Liver (tissue), 8 donors: ENCODE measurements at regions not wholly inside any gene's neighbourhood (a gene's known extent, or its start where the extent isn't known, plus 50 kb on each side); places are given as distances from the start of the nearest gene placed in this dataset.

ENCODE experiments used
- DNase-seq: peaks from one replicate; pipeline ENCODE4 v3.0.0-alpha.2; 2017; ENCODE audit warnings: low spot score
- H3K27ac ChIP-seq, 2 donors: one replicate each; pipeline ENCODE4 v1.7.0; 2013; ENCODE audit warnings: inconsistent platforms in 2 of 2, low read length in 2 of 2, control low read depth in 1 of 2, low read depth in 1 of 2, mild to moderate bottlenecking in 1 of 2
- H3K27me3 ChIP-seq, 4 donors: one replicate each; pipeline versions ENCODE4 v1.6.1 to v1.7.0; 2013; ENCODE audit warnings: low read length in 3 of 4, inconsistent platforms in 1 of 4, mild to moderate bottlenecking in 1 of 4, moderate library complexity in 1 of 4; ENCODE audit not compliant: control insufficient read depth in 4 of 4, insufficient read depth in 4 of 4
- H3K36me3 ChIP-seq, 4 donors: one replicate each; pipeline versions ENCODE4 v1.6.1 to v1.7.0; 2013; ENCODE audit warnings: low read length in 3 of 4, mild to moderate bottlenecking in 3 of 4, low read depth in 1 of 4, moderate library complexity in 1 of 4; ENCODE audit not compliant: control insufficient read depth in 4 of 4, insufficient read depth in 3 of 4
- H3K4me1 ChIP-seq, 4 donors: one replicate each; pipeline versions ENCODE4 v1.6.1 to v1.7.0; 2013; ENCODE audit warnings: low read length in 3 of 4, mild to moderate bottlenecking in 3 of 4, moderate library complexity in 1 of 4; ENCODE audit not compliant: control insufficient read depth in 4 of 4, insufficient read depth in 4 of 4
- H3K4me3 ChIP-seq, 3 donors: one replicate each; pipeline versions ENCODE4 v1.6.1 to v1.7.0; 2013; ENCODE audit warnings: low read length in 3 of 3, control low read depth in 1 of 3, low read depth in 1 of 3, mild to moderate bottlenecking in 1 of 3
- H3K9ac ChIP-seq, 2 donors: one replicate each; pipeline ENCODE4 v1.7.0; 2013; ENCODE audit warnings: low read length in 2 of 2, mild to moderate bottlenecking in 2 of 2, moderate library complexity in 2 of 2, control low read depth in 1 of 2, low read depth in 1 of 2
- H3K9me3 ChIP-seq, 4 donors: one replicate each; pipeline versions ENCODE4 v1.6.1 to v1.7.0; 2013; ENCODE audit warnings: low read length in 3 of 4; ENCODE audit not compliant: control insufficient read depth in 4 of 4
- ATF3 ChIP-seq: IDR thresholded peaks from 2 replicates; pipeline ENCODE4 v1.6.1; 2016; ENCODE audit warnings: antibody characterized with exemption
- CTCF ChIP-seq: fragments of 150-350 bp; IDR thresholded peaks from 2 replicates; pipeline ENCODE4 v1.5.1; 2017; ENCODE audit warnings: improper control_type of control experiment, low read depth, low read length; ENCODE audit not compliant: missing input control
- EGR1 ChIP-seq, 2 donors: IDR thresholded peaks; 2 replicates each; pipeline ENCODE4 v1.6.1; 2016 to 2018; ENCODE audit warnings: antibody characterized with exemption in 2 of 2, low read depth in 2 of 2
- FOXA1 ChIP-seq: IDR thresholded peaks from 2 replicates; pipeline ENCODE4 v1.6.1; 2016; ENCODE audit warnings: antibody characterized with exemption
- FOXA2 ChIP-seq: IDR thresholded peaks from 2 replicates; pipeline ENCODE4 v1.6.1; 2016; ENCODE audit warnings: antibody characterized with exemption
- HNF4A ChIP-seq, 2 donors: conservative IDR thresholded peaks; 2 replicates each; pipeline ENCODE4 v1.6.1; 2016; ENCODE audit warnings: antibody characterized with exemption in 2 of 2, mild to moderate bottlenecking in 2 of 2
- HNF4G ChIP-seq: IDR thresholded peaks from 2 replicates; pipeline ENCODE4 v1.6.1; 2016; ENCODE audit warnings: antibody characterized with exemption
- JUND ChIP-seq, 2 donors: IDR thresholded peaks; 2 replicates each; pipeline ENCODE4 v1.6.1; 2016; ENCODE audit warnings: antibody characterized with exemption in 2 of 2
- NR2F2 ChIP-seq: IDR thresholded peaks from 2 replicates; pipeline ENCODE4 v1.6.1; 2016; ENCODE audit warnings: antibody characterized with exemption
- RAD21 ChIP-seq, 2 donors: IDR thresholded peaks; 2 replicates each; pipeline ENCODE4 v1.6.1; 2016; ENCODE audit warnings: antibody characterized with exemption in 2 of 2, mild to moderate bottlenecking in 2 of 2
- RXRA ChIP-seq, 2 donors: IDR thresholded peaks; 2 replicates each; pipeline ENCODE4 v1.6.1; 2017 to 2018; ENCODE audit warnings: antibody characterized with exemption in 2 of 2, mild to moderate bottlenecking in 1 of 2
- SP1 ChIP-seq: IDR thresholded peaks from 2 replicates; pipeline ENCODE4 v1.6.1; 2018; ENCODE audit warnings: antibody characterized with exemption, mild to moderate bottlenecking
- TAF1 ChIP-seq: conservative IDR thresholded peaks from 2 replicates; pipeline ENCODE4 v1.6.1; 2016; ENCODE audit warnings: antibody characterized with exemption, mild to moderate bottlenecking
- YY1 ChIP-seq: IDR thresholded peaks from 2 replicates; pipeline ENCODE4 v1.6.1; 2016; ENCODE audit warnings: antibody characterized with exemption, mild to moderate bottlenecking
- WGBS: extraction: QIAGEN DNeasy Blood & Tissue Kit; methylation state at CpG from one replicate; pipeline ENCODE4 v1.1.7; 2013; 5-methylcytosine and 5-hydroxymethylcytosine counted together
- TF ChIP-seq, protein P1 (sequence below): IDR thresholded peaks from 2 replicates; pipeline ENCODE4 v1.6.1; 2016; ENCODE audit warnings: antibody characterized with exemption
- TF ChIP-seq, protein P2 (sequence below): IDR thresholded peaks from 2 replicates; pipeline ENCODE4 v1.6.1; 2016; ENCODE audit warnings: antibody characterized with exemption
- TF ChIP-seq, protein P3 (sequence below): IDR thresholded peaks from 2 replicates; pipeline ENCODE4 v1.6.1; 2016; ENCODE audit warnings: antibody characterized with exemption, mild to moderate bottlenecking
- donor health status: healthy.
- donor health status: healthy.
- donor health status: healthy.
- donor health status: healthy.
- donor health status: healthy.

- no peak for DNase-seq
- Histone ChIP-seq H3K9me3 (no peaks in the 10 kb centered on the region), H3K36me3 (no peaks in the 10 kb centered on the region), H3K27ac (no peak overlapping the region), H3K4me1 (no peaks in the 10 kb centered on the region), H3K4me3 (no peak overlapping the region), H3K9ac (no peak overlapping the region), H3K27me3 (no peaks in the 10 kb centered on the region)
- TF ChIP-seq RAD21 (IDR thresholded peaks at IDR 0.05) (no peak), NR2F2 (no peak), FOXA2 (no peak), YY1 (no peak), TAF1 (no peak), RXRA (IDR thresholded peaks at IDR 0.05) (no peak), HNF4G (no peak), CTCF (no peak), FOXA1 (no peak)
- TF ChIP-seq, protein P1, sequence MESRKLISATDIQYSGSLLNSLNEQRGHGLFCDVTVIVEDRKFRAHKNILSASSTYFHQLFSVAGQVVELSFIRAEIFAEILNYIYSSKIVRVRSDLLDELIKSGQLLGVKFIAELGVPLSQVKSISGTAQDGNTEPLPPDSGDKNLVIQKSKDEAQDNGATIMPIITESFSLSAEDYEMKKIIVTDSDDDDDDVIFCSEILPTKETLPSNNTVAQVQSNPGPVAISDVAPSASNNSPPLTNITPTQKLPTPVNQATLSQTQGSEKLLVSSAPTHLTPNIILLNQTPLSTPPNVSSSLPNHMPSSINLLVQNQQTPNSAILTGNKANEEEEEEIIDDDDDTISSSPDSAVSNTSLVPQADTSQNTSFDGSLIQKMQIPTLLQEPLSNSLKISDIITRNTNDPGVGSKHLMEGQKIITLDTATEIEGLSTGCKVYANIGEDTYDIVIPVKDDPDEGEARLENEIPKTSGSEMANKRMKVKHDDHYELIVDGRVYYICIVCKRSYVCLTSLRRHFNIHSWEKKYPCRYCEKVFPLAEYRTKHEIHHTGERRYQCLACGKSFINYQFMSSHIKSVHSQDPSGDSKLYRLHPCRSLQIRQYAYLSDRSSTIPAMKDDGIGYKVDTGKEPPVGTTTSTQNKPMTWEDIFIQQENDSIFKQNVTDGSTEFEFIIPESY, result no peak
- TF ChIP-seq, protein P2, sequence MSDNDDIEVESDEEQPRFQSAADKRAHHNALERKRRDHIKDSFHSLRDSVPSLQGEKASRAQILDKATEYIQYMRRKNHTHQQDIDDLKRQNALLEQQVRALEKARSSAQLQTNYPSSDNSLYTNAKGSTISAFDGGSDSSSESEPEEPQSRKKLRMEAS, result no peak
- 76% methylated on average over 1 of the region's 1 CpG for WGBS
These were observed 439.4 kb upstream of the TSPY4 start for GRCh38 chrY:8897876-8898275.

GRCh38 chrY:8905141-8905540 is 432.1 kb upstream of the TSPY4 start:
- no peak for DNase-seq
- no peak overlapping the region for H3K9ac ChIP-seq
- H3K27ac ChIP-seq, result no peak overlapping the region
- TF ChIP-seq CTCF (no peak), JUND (IDR thresholded peaks at IDR 0.05) (no peak), RAD21 (IDR thresholded peaks at IDR 0.05) (no peak), SP1 (no peak), HNF4A (conservative IDR thresholded peaks at IDR 0.05) (no peak), YY1 (no peak), RXRA (IDR thresholded peaks at IDR 0.05) (no peak), HNF4G (no peak), NR2F2 (no peak), ATF3 (no peak), FOXA2 (no peak), TAF1 (no peak), EGR1 (IDR thresholded peaks at IDR 0.05; ENCODE audit: low read depth in 2 of 2) (no peak)
- TF ChIP-seq, protein P3, sequence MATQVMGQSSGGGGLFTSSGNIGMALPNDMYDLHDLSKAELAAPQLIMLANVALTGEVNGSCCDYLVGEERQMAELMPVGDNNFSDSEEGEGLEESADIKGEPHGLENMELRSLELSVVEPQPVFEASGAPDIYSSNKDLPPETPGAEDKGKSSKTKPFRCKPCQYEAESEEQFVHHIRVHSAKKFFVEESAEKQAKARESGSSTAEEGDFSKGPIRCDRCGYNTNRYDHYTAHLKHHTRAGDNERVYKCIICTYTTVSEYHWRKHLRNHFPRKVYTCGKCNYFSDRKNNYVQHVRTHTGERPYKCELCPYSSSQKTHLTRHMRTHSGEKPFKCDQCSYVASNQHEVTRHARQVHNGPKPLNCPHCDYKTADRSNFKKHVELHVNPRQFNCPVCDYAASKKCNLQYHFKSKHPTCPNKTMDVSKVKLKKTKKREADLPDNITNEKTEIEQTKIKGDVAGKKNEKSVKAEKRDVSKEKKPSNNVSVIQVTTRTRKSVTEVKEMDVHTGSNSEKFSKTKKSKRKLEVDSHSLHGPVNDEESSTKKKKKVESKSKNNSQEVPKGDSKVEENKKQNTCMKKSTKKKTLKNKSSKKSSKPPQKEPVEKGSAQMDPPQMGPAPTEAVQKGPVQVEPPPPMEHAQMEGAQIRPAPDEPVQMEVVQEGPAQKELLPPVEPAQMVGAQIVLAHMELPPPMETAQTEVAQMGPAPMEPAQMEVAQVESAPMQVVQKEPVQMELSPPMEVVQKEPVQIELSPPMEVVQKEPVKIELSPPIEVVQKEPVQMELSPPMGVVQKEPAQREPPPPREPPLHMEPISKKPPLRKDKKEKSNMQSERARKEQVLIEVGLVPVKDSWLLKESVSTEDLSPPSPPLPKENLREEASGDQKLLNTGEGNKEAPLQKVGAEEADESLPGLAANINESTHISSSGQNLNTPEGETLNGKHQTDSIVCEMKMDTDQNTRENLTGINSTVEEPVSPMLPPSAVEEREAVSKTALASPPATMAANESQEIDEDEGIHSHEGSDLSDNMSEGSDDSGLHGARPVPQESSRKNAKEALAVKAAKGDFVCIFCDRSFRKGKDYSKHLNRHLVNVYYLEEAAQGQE, result no peak
- TF ChIP-seq, protein P1, result no peak
- TF ChIP-seq, protein P2, result no peak
- WGBS, result 52% methylated on average over 6 of the region's 6 CpGs
- H3K4me1 ChIP-seq, result no peaks in the 10 kb centered on the region
- H3K9me3 ChIP-seq, result no peaks in the 10 kb centered on the region
- H3K4me3 ChIP-seq, result no peak overlapping the region
- H3K36me3 ChIP-seq, result no peaks in the 10 kb centered on the region
- no peaks in the 10 kb centered on the region for H3K27me3 ChIP-seq
